GM12874 (cell line): ENCODE measurements at regions not wholly inside any gene's neighbourhood (a gene's known extent, or its start where the extent isn't known, plus 50 kb on each side); places are given as distances from the start of the nearest gene placed in this dataset.

Experiments
- TF ChIP-seq, protein P1 (sequence below): IDR thresholded peaks from 2 replicates; pipeline ENCODE4 v1.5.1; 2011; ENCODE audit warnings: low read depth, mild to moderate bottlenecking, control low read depth, low read length, moderate library complexity; ENCODE audit not compliant: insufficient read depth

DNA sequence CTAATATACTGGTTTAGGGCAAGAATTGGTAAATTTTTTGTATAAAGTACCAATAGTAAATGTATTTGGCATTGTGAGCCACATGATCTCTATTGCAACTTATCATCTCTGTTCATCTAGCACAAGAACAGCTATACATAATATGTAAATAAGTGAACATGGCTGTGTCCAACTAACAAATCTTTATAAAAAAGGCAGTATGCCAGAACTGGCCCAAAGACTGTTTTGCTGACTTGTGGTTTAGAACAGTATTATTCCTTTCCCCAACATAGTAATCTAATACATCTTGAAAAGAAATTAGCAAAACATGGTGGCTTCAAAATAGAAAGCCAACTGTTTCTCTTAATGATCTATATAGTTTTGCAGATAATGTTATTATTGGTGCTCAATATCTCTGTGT, 441.4 kb upstream of the CELF4 start:
- TF ChIP-seq, protein P1, sequence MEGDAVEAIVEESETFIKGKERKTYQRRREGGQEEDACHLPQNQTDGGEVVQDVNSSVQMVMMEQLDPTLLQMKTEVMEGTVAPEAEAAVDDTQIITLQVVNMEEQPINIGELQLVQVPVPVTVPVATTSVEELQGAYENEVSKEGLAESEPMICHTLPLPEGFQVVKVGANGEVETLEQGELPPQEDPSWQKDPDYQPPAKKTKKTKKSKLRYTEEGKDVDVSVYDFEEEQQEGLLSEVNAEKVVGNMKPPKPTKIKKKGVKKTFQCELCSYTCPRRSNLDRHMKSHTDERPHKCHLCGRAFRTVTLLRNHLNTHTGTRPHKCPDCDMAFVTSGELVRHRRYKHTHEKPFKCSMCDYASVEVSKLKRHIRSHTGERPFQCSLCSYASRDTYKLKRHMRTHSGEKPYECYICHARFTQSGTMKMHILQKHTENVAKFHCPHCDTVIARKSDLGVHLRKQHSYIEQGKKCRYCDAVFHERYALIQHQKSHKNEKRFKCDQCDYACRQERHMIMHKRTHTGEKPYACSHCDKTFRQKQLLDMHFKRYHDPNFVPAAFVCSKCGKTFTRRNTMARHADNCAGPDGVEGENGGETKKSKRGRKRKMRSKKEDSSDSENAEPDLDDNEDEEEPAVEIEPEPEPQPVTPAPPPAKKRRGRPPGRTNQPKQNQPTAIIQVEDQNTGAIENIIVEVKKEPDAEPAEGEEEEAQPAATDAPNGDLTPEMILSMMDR = no peak

DNA sequence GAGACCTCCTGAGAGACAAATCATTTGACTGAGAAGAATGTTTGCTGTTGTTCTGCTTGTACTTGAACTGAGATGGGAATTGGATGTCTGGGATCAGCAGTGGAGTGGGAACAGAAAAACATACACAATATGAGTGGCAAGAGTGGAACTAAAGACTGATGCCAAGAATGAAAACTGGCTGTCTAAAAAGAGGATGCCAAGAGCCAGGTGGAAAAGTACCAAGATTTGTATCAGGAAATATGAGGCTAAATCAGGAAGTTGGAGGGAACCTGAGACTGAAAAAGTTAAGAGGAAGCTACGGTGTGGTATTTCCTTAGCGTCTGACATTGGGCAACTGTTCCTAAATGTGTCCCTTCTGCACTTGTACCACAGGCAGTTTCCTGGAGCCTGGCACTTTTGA, 440.9 kb upstream of the CELF4 start:
- TF ChIP-seq, protein P1 = no peak

DNA sequence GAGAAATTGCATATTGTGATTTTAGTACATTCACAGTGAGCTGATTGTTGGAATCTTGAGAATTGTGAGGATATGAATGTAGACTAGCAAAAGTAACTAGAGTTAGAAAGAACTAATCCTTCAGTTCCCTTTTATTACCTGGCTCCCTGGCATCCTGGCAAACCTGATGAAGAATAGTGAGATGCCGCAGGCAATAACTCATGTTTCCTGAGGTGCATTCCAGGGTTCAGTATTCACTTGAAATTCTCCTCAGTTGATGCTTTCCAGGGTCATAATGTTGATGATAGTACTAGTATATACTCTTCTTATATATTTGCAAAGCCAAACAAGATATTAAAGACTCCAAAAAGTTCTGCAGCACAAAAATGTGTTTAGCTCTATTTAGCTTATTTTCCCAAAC, 432.1 kb upstream of the CELF4 start:
- TF ChIP-seq, protein P1 = no peak

DNA sequence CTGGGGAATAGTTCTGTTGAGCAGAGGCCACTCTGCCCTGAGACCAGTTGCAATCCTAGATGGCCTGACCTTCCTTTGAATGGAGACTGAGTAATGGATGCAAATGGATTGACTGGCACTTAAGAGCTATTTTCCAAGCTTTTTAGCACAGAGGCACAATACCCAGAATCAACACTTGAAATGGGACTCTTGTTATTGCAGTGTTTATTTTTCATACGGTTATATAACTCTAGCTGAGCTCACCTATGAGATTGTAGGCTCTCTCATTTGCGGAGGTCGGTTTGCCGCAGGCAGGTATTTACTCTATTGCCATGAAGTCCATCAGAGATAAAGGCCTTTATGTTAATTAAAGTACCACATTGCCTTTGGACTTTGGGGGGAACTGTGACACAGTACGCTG, 422.3 kb upstream of the CELF4 start:
- TF ChIP-seq, protein P1 = no peak

DNA sequence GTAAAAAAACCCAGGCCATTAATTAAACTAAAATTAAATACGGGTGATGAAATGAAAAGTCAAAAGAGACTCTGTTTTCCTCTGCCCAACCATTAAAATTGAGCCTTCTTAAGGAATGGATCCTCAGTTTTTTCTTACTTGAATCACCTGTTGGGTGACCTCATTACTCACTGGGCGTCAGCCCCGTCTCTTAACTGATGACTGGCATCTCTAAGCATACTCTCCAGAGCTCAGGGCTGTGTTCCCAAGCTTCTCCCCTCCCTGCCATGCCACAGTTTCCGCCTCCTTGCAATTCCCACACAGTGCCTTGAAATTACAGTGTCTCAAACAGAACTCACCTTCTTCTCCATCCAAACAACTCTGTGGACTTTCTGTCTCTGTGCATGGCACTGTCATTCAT, 421.1 kb upstream of the CELF4 start:
- TF ChIP-seq, protein P1 = no peak

DNA sequence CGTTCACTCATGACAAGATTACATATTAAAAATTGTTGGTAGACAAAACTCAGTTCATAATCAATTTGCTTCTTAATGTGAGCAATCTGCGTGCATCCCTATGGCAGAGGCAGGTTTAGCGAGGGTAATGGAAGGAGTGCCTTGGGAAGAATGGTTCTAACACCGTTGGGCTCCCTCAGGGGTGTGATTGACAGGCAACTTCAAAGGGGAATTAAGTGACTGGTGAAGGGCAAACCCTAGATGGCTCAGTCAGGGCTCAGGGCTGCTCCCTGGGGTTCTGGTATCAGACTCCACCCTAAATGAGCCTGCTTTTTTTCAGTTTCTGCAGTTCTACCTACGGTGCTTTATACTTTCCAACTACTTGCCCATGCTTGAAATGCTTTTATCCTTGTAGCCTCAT, 419.5 kb upstream of the CELF4 start:
- TF ChIP-seq, protein P1 = no peak

DNA sequence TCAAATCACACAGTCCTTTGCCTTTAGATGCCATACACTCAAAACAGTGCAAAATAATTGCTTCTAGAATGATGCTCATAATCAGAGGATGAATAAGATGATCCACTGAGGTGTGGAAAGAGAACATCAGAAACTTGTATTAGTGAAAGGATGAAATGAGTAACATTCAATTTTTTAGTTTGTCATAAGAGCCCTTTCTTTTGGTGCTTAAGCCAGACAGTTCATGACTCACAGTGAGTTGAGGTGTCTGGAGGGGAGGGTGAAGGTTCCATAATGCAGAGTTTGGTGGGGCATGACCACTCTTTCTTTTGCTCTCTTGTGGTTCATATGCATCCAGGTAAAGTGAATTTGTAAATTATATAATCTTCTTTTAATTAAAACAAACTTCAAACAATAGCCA, 415.0 kb upstream of the CELF4 start:
- TF ChIP-seq, protein P1 = no peak

DNA sequence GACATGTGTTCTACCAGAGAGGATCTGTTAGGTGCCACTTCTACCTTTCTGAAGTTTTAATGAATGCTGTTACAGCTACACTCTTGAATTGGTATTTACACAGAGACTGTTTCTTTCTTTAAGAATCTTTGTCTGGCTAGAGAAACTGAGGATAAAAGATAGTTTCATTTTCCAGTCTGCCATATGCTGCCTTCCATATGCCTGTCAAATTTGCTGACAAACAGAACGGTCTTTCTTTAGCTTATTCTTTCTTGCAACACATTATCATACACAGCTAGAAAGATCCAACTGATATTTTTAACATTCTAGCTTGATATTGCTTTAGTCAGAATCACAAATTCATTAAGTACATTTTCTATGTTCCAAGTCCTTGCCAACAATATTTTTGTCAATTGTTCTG, 409.8 kb upstream of the CELF4 start:
- TF ChIP-seq, protein P1 = no peak
